ENCODE measurements at regions not wholly inside any gene's neighbourhood (a gene's known extent, or its start where the extent isn't known, plus 50 kb on each side); places are given as distances from the start of the nearest gene placed in this dataset.

DNA sequence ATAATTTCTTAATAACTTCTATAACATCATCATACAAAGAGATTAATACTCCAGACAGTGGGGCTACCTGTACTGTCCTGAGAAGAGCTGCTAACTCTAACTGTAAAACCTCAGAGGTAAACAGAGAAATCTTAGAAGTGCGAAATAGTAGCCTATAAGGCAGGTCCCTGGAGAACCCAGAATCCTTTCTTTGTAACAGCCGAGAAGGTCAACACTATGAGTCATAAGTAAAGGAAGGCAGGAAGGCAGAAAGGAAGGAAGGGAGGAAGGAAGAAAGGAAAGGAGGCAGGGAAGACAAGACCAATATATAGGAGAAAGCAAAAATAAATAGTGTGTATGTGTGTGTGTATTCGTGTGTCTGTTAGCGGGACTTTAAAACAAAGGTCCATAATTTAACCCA lies 540.6 kb downstream of the ZWINT start:
- TF ChIP-seq, protein P1, sequence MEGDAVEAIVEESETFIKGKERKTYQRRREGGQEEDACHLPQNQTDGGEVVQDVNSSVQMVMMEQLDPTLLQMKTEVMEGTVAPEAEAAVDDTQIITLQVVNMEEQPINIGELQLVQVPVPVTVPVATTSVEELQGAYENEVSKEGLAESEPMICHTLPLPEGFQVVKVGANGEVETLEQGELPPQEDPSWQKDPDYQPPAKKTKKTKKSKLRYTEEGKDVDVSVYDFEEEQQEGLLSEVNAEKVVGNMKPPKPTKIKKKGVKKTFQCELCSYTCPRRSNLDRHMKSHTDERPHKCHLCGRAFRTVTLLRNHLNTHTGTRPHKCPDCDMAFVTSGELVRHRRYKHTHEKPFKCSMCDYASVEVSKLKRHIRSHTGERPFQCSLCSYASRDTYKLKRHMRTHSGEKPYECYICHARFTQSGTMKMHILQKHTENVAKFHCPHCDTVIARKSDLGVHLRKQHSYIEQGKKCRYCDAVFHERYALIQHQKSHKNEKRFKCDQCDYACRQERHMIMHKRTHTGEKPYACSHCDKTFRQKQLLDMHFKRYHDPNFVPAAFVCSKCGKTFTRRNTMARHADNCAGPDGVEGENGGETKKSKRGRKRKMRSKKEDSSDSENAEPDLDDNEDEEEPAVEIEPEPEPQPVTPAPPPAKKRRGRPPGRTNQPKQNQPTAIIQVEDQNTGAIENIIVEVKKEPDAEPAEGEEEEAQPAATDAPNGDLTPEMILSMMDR (conservative IDR thresholded peaks at IDR 0.05; ENCODE audit: low read depth, low read length) = no peak
- TF ChIP-seq EZH2 (IDR thresholded peaks at IDR 0.05; ENCODE audit: low read length, unreplicated experiment) = no peak
- TF ChIP-seq EZH2phosphoT487 (IDR thresholded peaks at IDR 0.05; ENCODE audit: borderline replicate concordance, low read length) = no peak
